AG04450 (cell line): ENCODE measurements at regions not wholly inside any gene's neighbourhood (a gene's known extent, or its start where the extent isn't known, plus 50 kb on each side); places are given as distances from the start of the nearest gene placed in this dataset.

Experiments
- CTCF ChIA-PET: fragments of 300-600, 350-600 bp; formaldehyde crosslinking; extraction: SDS; loops from one replicate; lab custom pipeline; 2022; ENCODE audit warnings: antibody characterized with exemption, inconsistent platforms; lab: Charles Lee
- POLR2A ChIA-PET: fragments of 350-600 bp; formaldehyde crosslinking; extraction: SDS; loops from one replicate; lab custom pipeline; 2021; ENCODE audit warnings: antibody characterized with exemption, inconsistent platforms; lab: Yijun Ruan, JAX
- DNase-seq: peaks from one replicate; pipeline ENCODE4 v3.0.0-alpha.2; 2011; ENCODE audit warnings: low read depth, low spot score
- H3K27ac ChIP-seq: one replicate; pipeline ENCODE4 v1.5.1; 2012; ENCODE audit warnings: low read depth, low read length, control low read depth
- H3K27me3 ChIP-seq: one replicate; pipeline ENCODE4 v1.6.0; 2012; ENCODE audit warnings: low read length; ENCODE audit not compliant: control insufficient read depth, insufficient read depth
- H3K4me3 ChIP-seq: 2 replicates; pipeline ENCODE4 v1.5.1; 2011; ENCODE audit warnings: mild to moderate bottlenecking, low read depth, low read length, control low read depth
- H3K9me3 ChIP-seq: 2 replicates; pipeline ENCODE4 v1.5.1; 2012; ENCODE audit warnings: low read length; ENCODE audit not compliant: control insufficient read depth, insufficient read depth
- CTCF ChIP-seq: IDR thresholded peaks from 2 replicates; pipeline ENCODE4 v1.5.1; 2011; ENCODE audit warnings: low read depth, low read length, control low read depth, inconsistent platforms

- no peak for TF ChIP-seq CTCF
- POLR2A ChIA-PET = no interaction called here
- Histone ChIP-seq H3K27me3 (no peaks in the 10 kb centered on the region), H3K4me3 (no peak overlapping the region), H3K9me3 (peaks cover 50% of the 10 kb centered on the region), H3K27ac (no peak overlapping the region)
- CTCF ChIA-PET = no interaction called here
- DNase-seq = no peak
Measured at GRCh38 chr5:6046296-6046967, 331.9 kb downstream of the MED10 start.

GRCh38 chr5:6043491-6044310 lies 334.6 kb downstream of the MED10 start:
- ChIA-PET POLR2A (no interaction called here), CTCF (no interaction called here)
- no peak for DNase-seq
- Histone ChIP-seq H3K9me3 (peaks cover 48% of the 10 kb centered on the region), H3K4me3 (no peak overlapping the region), H3K27ac (no peak overlapping the region), H3K27me3 (no peaks in the 10 kb centered on the region)
- no peak for TF ChIP-seq CTCF

GRCh38 chr5:6041977-6042550 lies 336.3 kb downstream of the MED10 start:
- no peak for DNase-seq
- no peak overlapping the region for H3K27ac ChIP-seq
- ChIA-PET CTCF (no interaction called here), POLR2A (no interaction called here)
- no peak overlapping the region for H3K4me3 ChIP-seq
- H3K27me3 ChIP-seq = no peaks in the 10 kb centered on the region
- TF ChIP-seq CTCF = no peak
- peaks cover 47% of the 10 kb centered on the region for H3K9me3 ChIP-seq

GRCh38 chr5:6039111-6039510 lies 339.2 kb downstream of the MED10 start:
- H3K27me3 ChIP-seq = no peaks in the 10 kb centered on the region
- ChIA-PET CTCF (no interaction called here), POLR2A (no interaction called here)
- peaks cover 24% of the 10 kb centered on the region for H3K9me3 ChIP-seq
- no peak for DNase-seq
- no peak overlapping the region for H3K27ac ChIP-seq
- TF ChIP-seq CTCF = no peak
- no peak overlapping the region for H3K4me3 ChIP-seq

GRCh38 chr5:6036006-6036405 lies 342.3 kb downstream of the MED10 start:
- POLR2A ChIA-PET = no interaction called here

More at GRCh38 chr5:6036006-6036405, 342.3 kb downstream of the MED10 start:
- H3K4me3 ChIP-seq = no peak overlapping the region
- DNase-seq = no peak
- TF ChIP-seq CTCF = no peak
- H3K27ac ChIP-seq = no peak overlapping the region
- H3K27me3 ChIP-seq = no peaks in the 10 kb centered on the region
- CTCF ChIA-PET = no interaction called here
- peaks cover 21% of the 10 kb centered on the region for H3K9me3 ChIP-seq
